H9 (cell line): ENCODE measurements at regions not wholly inside any gene's neighbourhood (a gene's known extent, or its start where the extent isn't known, plus 50 kb on each side); places are given as distances from the start of the nearest gene placed in this dataset.
"Not testable (repeated sequence)": the region's sequence is repeated elsewhere in the genome, so short reads cannot be mapped to it uniquely, and the experiment has no call there.

Experiments used
- DNase-seq: peaks from one replicate; pipeline ENCODE4 v3.0.0-alpha.2; 2017
- H2AFZ ChIP-seq: one replicate; pipeline ENCODE4 v1.6.1; 2013; ENCODE audit warnings: mild to moderate bottlenecking, low read length, control low read depth, moderate library complexity
- H2AK5ac ChIP-seq: 2 replicates; pipeline ENCODE4 v1.6.1; 2013; ENCODE audit warnings: low read length, control low read depth, mixed read lengths; ENCODE audit not compliant: insufficient read length
- H2BK120ac ChIP-seq: one replicate; pipeline ENCODE4 v1.6.1; 2013; ENCODE audit warnings: low read depth, mild to moderate bottlenecking, low read length, control low read depth, inconsistent platforms; ENCODE audit not compliant: poor library complexity, severe bottlenecking
- H2BK12ac ChIP-seq: 2 replicates; pipeline ENCODE4 v1.6.1; 2013; ENCODE audit warnings: low read length, control low read depth, mixed read lengths, low read depth; ENCODE audit not compliant: insufficient read length
- H2BK15ac ChIP-seq: 2 replicates; pipeline ENCODE4 v1.6.1; 2013; ENCODE audit warnings: low read depth, low read length, control low read depth
- H2BK20ac ChIP-seq: one replicate; pipeline ENCODE4 v1.6.1; 2013; ENCODE audit warnings: low read depth, mild to moderate bottlenecking, low read length, control low read depth, inconsistent platforms; ENCODE audit not compliant: poor library complexity, severe bottlenecking
- H2BK5ac ChIP-seq: 2 replicates; pipeline ENCODE4 v1.6.1; 2013; ENCODE audit warnings: low read length, control low read depth, mixed read lengths; ENCODE audit not compliant: insufficient read length
- H3K14ac ChIP-seq: 2 replicates; pipeline ENCODE4 v1.6.1; 2013; ENCODE audit warnings: low read length, control low read depth; ENCODE audit not compliant: insufficient read depth
- H3K18ac ChIP-seq: 2 replicates; pipeline ENCODE4 v1.6.1; 2013; ENCODE audit warnings: low read depth, mild to moderate bottlenecking, mixed read lengths, low read length, control low read depth; ENCODE audit not compliant: insufficient read length
- H3K23ac ChIP-seq: 2 replicates; pipeline ENCODE4 v1.6.1; 2013; ENCODE audit warnings: low read length, control low read depth, mixed read lengths, low read depth; ENCODE audit not compliant: insufficient read length
- H3K23me2 ChIP-seq: 2 replicates; pipeline ENCODE4 v1.6.1; 2013; ENCODE audit warnings: low read depth, mild to moderate bottlenecking, mixed read lengths, low read length, control low read depth; ENCODE audit not compliant: insufficient read length, poor library complexity, severe bottlenecking
- H3K27ac ChIP-seq: 2 replicates; pipeline ENCODE4 v1.5.1; 2013; ENCODE audit warnings: low read length, control low read depth, mixed read lengths, low read depth; ENCODE audit not compliant: insufficient read length
- H3K27me3 ChIP-seq: 2 replicates; pipeline ENCODE4 v1.6.1; 2013; ENCODE audit warnings: low read length, control low read depth, inconsistent platforms; ENCODE audit not compliant: insufficient read depth
- H3K4ac ChIP-seq: 2 replicates; pipeline ENCODE4 v1.6.1; 2013; ENCODE audit warnings: low read depth, mild to moderate bottlenecking, control low read depth, inconsistent platforms, low read length, moderate library complexity
- H3K4me1 ChIP-seq: 2 replicates; pipeline ENCODE4 v1.6.1; 2013; ENCODE audit warnings: low read length, control low read depth, inconsistent platforms; ENCODE audit not compliant: insufficient read depth
- H3K4me2 ChIP-seq: 2 replicates; pipeline ENCODE4 v1.6.1; 2013; ENCODE audit warnings: low read length, control low read depth, mixed read lengths; ENCODE audit not compliant: insufficient read length, insufficient read depth
- H3K56ac ChIP-seq: 2 replicates; pipeline ENCODE4 v1.6.1; 2013; ENCODE audit warnings: low read depth, mild to moderate bottlenecking, mixed read lengths, low read length, control low read depth; ENCODE audit not compliant: insufficient read length
- H3K79me1 ChIP-seq: 2 replicates; pipeline ENCODE4 v1.6.1; 2013; ENCODE audit warnings: low read depth, mild to moderate bottlenecking, moderate library complexity, low read length, control low read depth, inconsistent platforms; ENCODE audit not compliant: insufficient read depth, poor library complexity, severe bottlenecking
- H3K79me2 ChIP-seq: 2 replicates; pipeline ENCODE4 v1.6.1; 2013; ENCODE audit warnings: low read length, control low read depth, inconsistent platforms; ENCODE audit not compliant: insufficient read depth
- H3K9ac ChIP-seq: 2 replicates; pipeline ENCODE4 v1.6.1; 2013; ENCODE audit warnings: low read length, control low read depth, mixed read lengths; ENCODE audit not compliant: insufficient read length; ENCODE audit errors: extremely low read depth
- H3K9me3 ChIP-seq: one replicate; pipeline ENCODE4 v1.6.1; 2013; ENCODE audit warnings: low read depth, low read length, inconsistent platforms; ENCODE audit not compliant: control insufficient read depth
- H3T11ph ChIP-seq: one replicate; pipeline ENCODE4 v1.6.1; 2013; ENCODE audit warnings: mild to moderate bottlenecking, low read length, control low read depth, inconsistent platforms
- H4K20me1 ChIP-seq: one replicate; pipeline ENCODE4 v1.6.1; 2013; ENCODE audit not compliant: control insufficient read depth, insufficient read length, insufficient read depth
- H4K5ac ChIP-seq: 2 replicates; pipeline ENCODE4 v1.6.1; 2013; ENCODE audit warnings: low read depth, mild to moderate bottlenecking, mixed read lengths, low read length, control low read depth; ENCODE audit not compliant: insufficient read length
- H4K8ac ChIP-seq: replicated peaks from 2 replicates; pipeline ENCODE4 v1.6.1; 2013; ENCODE audit warnings: low read length, control low read depth, mixed read lengths, low read depth; ENCODE audit not compliant: insufficient read length
- H4K91ac ChIP-seq: 2 replicates; pipeline ENCODE4 v1.6.1; 2013; ENCODE audit warnings: low read depth, mild to moderate bottlenecking, moderate library complexity, mixed read lengths, low read length, control low read depth; ENCODE audit not compliant: insufficient read length
- H3K27ac Mint-ChIP-seq, 3 experiments: 2 replicates in 2 of 3; 3 replicates in 1 of 3; pipeline ENCODE4 v1.8.0; 2020 to 2021; ENCODE audit warnings: mixed read lengths in 3 of 3, mild to moderate bottlenecking in 1 of 3, moderate library complexity in 1 of 3
- H3K27me3 Mint-ChIP-seq: 2 replicates; pipeline ENCODE4 v1.8.0; 2021; ENCODE audit warnings: low read depth, mild to moderate bottlenecking, moderate library complexity, mixed read lengths
- H3K36me3 Mint-ChIP-seq, 3 experiments: 2 replicates in 2 of 3; 3 replicates in 1 of 3; pipeline ENCODE4 v1.8.0; 2020 to 2021; ENCODE audit warnings: low read depth in 3 of 3, mixed read lengths in 3 of 3; ENCODE audit not compliant: insufficient read depth in 1 of 3
- H3K4me1 Mint-ChIP-seq, 2 experiments: 2 replicates each; pipeline ENCODE4 v1.8.0; 2020; ENCODE audit warnings: mixed read lengths in 2 of 2
- H3K4me3 Mint-ChIP-seq, 2 experiments: 2 replicates in 1 of 2; 3 replicates in 1 of 2; pipeline ENCODE4 v1.8.0; 2020 to 2021; ENCODE audit warnings: mild to moderate bottlenecking in 2 of 2, mixed read lengths in 2 of 2, moderate library complexity in 1 of 2
- H3K9me3 Mint-ChIP-seq, 2 experiments: 2 replicates in 1 of 2; 3 replicates in 1 of 2; pipeline ENCODE4 v1.8.0; 2020; ENCODE audit warnings: mild to moderate bottlenecking in 2 of 2, mixed read lengths in 2 of 2, moderate library complexity in 1 of 2
- WGBS: extraction: QIAGEN DNeasy Blood & Tissue Kit; methylation state at CpG from one replicate; pipeline ENCODE4 v1.1.7; 2013; ENCODE audit warnings: missing lambda C conversion rate, low lambda C conversion rate, mixed read lengths; ENCODE audit not compliant: insufficient read length; ENCODE audit errors: extremely low coverage; 5-methylcytosine and 5-hydroxymethylcytosine counted together

- DNase-seq = not testable (repeated sequence)
Measured at GRCh38 chr4:104582056-104582455, 87.4 kb upstream of the CXXC4 start.

More at GRCh38 chr4:104582056-104582455, 87.4 kb upstream of the CXXC4 start:
- H3K27me3 Mint-ChIP-seq, H2BK15ac ChIP-seq, H2BK120ac ChIP-seq, H4K5ac ChIP-seq, H3K9ac ChIP-seq, H4K8ac ChIP-seq, H3K18ac ChIP-seq, H2AK5ac ChIP-seq, H3K4me1 Mint-ChIP-seq, H2BK5ac ChIP-seq, H3K56ac ChIP-seq, H3K23ac ChIP-seq, H3K36me3 Mint-ChIP-seq, H3K4ac ChIP-seq, H3K27ac Mint-ChIP-seq, H4K91ac ChIP-seq, H2BK20ac ChIP-seq, H3K4me3 Mint-ChIP-seq, H3K9me3 ChIP-seq, H2AFZ ChIP-seq, H3K4me2 ChIP-seq, H3K4me1 ChIP-seq, H3K27me3 ChIP-seq, H3K9me3 Mint-ChIP-seq, H3T11ph ChIP-seq, H2BK12ac ChIP-seq, H3K14ac ChIP-seq, H3K27ac ChIP-seq, H3K79me2 ChIP-seq, H3K79me1 ChIP-seq, H4K20me1 ChIP-seq, H3K23me2 ChIP-seq: not testable (repeated sequence)
- no CpG with 5 or more reads among the region's 27 CpGs for WGBS
